Fibroblast of skin of scalp (primary cell): ENCODE measurements at regions not wholly inside any gene's neighbourhood (a gene's known extent, or its start where the extent isn't known, plus 50 kb on each side); places are given as distances from the start of the nearest gene placed in this dataset.
"Not testable (repeated sequence)": the region's sequence is repeated elsewhere in the genome, so short reads cannot be mapped to it uniquely, and the experiment has no call there.

ENCODE experiments used
- DNase-seq: peaks from one replicate; pipeline ENCODE4 v3.0.0-alpha.2; 2013

DNA sequence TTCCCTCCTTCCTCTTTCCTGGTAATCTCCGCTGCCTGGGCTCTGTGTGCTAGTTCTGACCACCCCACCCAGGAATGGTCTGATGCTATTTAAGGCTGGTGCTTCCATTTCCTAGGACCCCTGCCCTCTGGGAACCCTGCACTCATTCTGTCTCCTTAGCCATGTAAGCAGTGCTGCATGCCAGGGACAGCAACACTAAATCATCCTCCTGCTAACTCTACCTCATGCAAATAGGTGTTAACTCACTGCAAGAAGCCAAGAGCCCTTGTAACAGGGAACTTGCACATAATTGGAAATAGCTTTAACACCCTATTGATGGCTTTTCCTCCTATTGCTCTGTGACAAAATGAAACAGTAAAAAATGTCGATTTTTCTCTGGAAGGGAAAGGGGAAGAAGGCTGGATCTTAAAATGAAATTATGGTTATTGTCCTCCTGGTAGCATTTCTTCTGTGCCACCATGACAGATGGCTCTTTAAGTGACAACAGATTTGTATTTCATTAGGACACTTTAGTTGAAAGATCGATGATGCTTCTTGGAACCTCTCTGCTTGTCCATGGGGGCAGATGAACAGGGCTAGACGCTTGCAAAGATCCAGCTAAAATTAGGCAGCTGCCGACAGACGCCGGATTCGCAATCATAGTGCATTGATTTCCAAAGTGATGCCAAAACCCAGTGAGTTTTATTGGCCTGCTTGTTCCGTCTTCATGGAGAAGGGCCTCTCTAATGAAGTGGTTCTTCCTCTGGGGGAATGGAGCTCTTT is 551.7 kb downstream of the MATN1 start:
- no peak for DNase-seq

- DNase-seq, result no peak
Observed at GRCh38 chr1:30169269-30169668, 554.1 kb downstream of the MATN1 start.

- DNase-seq, result no peak
Observed at GRCh38 chr1:30166174-30166573, 557.2 kb downstream of the MATN1 start.

DNA sequence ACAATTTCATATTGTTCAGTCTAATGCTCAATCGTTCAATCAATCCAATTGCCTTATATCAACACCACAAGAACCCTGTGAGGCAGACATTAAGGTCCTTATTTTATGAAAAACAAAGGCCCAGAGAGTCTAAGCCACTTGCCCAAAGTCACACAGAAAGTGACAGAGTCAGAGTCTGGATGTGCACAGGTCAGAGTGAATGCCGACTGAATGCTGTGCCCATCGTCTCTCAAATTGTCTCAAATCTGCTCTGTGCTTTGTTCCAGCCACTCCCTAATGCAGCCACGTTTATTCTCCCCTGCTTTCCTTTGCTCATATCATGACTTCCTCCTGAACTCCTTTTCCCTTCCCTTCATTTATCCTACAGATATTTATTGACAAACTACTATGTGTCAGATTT is 558.3 kb downstream of the MATN1 start:
- DNase-seq, result no peak

GRCh38 chr1:30164693-30165092 is 558.7 kb downstream of the MATN1 start:
- no peak for DNase-seq

DNA sequence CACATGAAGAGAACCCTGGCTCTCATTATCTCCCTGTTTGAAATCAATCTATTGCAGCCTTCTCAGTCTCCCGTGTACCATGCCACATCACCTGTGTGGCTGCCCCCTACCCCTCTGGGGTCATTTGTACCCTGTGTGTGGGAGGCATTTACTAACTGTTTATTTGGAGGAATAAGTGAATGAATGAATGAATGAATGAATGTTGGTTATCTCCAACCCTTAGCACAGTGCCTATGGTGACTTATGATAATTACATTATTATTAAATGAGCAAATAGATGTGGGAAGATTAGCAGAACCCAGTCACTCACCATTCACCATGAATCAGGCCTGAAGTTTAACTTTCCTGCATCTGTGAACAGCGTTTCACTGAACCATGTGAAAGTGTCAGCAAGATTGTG is 560.8 kb downstream of the MATN1 start:
- no peak for DNase-seq

DNA sequence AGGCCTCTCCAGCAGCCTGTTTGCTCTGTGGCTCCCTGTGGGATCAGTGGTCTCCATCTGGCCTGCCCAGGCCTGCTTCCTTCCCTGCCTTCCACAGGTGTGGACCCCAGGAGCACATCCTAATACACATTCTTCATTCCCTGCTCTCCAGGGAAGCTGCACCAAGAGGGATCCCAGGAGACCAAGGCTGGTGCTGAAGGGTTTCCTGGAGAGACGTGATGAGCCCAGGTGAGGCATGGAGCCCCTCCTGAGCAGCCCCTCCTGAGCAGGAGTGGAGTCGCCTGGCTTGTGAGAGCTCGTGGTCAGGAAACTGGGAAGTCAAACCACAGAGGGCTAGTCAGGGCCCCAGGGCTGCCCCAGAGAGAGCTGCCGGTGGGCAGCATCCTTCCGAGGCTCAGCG is 561.4 kb downstream of the MATN1 start:
- DNase-seq, result no peak

DNA sequence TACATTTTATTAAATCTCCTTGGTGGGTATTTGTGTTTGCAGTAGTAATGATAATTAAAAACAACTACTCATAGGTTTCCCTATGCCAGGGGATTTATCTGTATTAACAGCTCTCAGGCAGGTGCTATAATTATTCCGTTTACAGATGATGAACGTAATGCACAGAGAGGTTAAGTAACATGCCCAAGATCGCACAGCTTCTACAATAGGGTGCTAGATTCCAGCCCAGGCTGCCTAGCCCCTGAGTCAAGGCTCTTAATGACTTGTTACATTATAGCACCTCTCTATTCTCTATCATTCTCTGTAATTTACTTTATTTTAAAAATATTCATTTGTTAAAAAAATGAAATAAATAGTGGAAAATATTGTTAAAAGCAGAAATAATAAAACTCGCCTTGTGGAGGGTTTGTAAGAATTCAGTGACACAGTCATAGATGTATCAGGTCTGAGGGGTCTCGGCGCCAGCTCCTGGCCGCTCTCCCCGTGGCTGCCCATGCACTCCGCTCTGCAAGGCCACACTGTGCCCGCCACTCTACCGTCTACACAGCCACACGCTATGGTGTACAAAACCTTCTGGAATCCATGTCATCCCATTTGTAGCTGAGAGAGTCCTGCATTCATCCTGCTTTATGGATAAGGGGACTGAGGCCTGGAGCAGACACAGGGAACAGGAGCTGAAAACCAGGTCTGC is 562.2 kb downstream of the MATN1 start:
- DNase-seq, result no peak

DNA sequence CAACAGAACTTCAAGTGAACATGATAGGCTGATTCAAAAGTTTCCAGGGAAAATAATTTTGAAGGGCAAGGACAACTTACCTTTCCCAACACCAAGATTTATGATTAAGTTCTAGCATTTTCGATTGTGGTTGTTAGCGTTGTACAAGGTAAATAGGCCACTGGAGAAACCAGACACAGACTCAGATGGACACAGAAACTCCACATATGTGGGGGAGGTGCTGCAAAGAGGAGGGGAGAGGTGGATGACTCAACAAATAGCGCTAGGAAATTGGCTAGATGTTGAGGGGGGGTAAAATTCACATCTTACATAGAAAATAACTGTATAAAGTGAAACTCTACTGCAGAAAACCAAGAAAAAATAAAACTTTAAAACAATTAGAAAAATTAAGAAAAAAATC is 564.4 kb downstream of the MATN1 start:
- no peak for DNase-seq

DNA sequence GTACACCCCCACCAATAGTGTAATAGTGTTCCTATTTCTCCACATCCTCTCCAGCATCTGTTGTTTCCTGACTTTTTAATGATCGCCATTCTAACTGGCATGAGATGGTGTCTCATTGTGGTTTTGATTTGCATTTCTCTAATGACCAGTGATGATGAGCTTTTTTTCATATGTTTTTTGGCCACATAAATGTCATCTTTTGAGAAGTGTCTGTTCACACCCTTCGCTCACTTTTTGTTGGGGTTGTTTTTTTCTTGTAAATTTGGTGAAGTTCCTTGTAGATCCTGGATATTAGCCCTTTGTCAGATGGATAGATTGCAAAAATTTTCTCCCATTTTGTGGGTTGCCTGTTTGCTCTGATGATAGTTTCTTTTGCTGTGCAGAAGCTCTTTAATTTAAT is 567.7 kb downstream of the MATN1 start:
- DNase-seq, result not testable (repeated sequence)

DNA sequence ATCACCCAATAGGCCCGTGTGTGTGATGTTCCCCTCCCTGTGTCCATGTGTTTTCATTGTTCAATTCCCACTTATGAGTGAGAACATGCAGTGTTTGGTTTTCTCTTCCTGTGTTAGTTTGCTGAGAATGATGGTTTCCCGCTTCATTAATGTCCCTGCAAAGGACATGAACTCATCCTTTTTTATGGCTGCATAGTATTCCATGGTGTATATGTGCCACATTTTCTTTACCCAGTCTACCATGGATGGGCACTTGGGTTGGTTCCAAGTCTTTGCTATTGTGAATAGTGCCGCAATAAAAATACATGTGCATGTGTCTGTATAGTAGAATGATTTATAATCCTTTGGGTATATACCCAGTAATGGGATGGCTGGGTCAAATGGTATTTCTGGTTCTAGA is 568.1 kb downstream of the MATN1 start:
- DNase-seq, result not testable (repeated sequence)

DNA sequence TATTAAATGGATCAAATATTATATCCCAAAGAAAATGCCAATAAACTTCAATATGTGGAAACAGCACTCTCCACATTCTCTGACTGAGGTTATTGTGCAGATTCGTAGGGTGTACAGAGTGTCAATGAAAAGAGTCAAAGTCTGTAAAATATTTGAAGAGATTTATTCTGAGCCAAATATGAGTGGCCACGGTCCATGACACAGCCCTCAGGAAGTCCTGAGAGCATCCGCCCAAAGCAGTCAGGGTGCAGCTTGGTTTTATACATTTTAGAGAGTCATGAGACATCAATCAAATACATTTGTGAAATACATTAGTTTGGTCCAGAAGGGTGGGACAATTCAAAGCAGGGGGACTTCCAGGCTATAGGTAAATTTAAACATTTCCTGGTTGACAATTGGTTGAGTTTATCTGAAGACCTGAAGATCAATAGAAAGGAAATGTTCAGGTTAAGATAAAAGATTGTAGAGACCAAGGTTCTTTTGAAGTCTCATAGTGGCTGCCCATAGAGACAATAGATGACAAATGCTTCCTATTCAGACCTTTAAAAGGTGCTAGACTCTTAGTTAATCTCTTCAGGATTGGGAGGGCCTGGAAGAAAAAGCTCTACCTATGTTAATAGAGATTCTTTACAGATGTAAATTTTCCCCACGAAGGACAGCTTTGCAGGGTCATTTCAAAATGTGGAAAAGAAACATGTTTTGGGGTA is 569.5 kb downstream of the MATN1 start:
- no peak for DNase-seq

DNA sequence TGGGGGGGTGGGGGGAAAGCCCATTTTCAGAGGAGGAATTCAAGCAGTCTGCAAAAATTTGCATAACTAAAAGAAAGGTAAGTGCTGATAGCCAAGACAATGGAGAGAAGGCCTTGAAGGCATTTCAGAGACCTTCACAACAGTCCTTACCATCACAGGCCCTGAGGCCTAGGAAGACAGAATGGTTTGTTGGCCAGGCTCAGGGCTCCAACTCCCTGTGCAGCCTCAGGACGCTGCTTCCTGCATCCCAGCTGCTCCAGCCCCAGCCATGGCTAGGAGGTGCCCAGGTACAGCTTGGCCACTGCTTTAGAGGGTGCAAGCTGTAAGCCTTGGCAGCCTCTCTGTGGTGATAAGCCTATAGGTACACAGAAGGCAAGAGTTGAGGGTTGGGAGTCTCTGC is 571.6 kb downstream of the MATN1 start:
- no peak for DNase-seq

DNA sequence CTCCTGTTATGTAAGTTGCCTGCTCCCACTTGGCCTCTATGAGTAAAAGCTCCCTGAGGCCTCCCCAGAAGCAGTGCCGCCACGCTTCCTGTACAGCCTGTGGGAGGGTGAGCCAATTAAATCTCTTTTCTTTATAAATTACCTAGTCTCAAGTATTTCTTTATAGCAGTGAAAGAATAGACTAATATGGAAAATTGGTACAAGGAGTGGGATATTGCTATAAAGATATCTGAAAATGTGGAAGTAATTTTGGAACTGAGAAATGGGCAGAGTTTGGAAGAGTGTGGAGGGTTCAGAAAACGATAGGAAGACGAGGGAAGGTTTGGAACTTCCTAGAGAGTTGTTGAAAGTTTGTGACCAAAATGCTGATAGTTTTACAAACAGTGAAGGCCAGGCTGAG is 572.3 kb downstream of the MATN1 start:
- DNase-seq, result no peak

GRCh38 chr1:30149226-30149625 is 574.2 kb downstream of the MATN1 start:
- no peak for DNase-seq

DNA sequence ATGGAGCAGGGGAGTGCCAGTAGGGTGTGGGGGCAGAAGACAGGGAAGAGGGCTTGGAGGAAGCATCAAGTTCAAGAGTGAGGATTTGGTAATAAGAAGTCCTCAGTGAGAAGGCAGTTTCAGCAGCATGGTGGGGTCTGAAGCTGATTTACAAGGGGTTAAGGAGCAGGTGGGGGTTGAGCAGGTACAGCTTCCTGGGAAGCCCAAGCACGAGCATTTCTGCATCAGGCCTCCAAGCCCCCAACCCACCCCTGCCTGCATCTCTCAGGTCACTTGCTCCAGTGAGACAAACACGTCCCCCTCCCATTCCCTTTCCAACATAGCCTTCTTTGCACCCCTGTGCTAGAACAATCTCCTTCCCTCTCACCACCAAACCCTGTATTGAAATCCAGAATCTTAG is 574.7 kb downstream of the MATN1 start:
- DNase-seq, result no peak

GRCh38 chr1:30147188-30147587 is 576.2 kb downstream of the MATN1 start:
- no peak for DNase-seq

DNA sequence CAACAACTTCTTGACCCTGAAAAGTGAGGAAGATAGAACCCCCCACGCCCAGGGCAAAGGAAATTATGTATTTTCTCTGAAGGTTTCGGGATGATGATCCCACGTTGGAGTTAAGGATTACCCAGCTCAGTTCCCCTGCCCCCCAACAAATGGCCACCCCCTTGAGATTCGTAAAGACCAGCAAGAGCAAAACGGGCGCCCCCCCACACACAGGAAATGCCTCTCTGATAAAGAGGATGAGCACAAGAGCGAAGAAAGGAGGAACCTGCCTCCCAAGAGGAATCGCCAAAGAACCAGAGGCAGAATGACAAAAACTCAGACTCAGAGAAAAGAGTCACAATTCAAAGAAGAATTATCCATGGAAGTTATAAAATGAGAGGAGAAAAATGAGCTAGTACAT is 576.9 kb downstream of the MATN1 start:
- no peak for DNase-seq

GRCh38 chr1:30145723-30146303 is 577.6 kb downstream of the MATN1 start:
- no peak for DNase-seq

DNA sequence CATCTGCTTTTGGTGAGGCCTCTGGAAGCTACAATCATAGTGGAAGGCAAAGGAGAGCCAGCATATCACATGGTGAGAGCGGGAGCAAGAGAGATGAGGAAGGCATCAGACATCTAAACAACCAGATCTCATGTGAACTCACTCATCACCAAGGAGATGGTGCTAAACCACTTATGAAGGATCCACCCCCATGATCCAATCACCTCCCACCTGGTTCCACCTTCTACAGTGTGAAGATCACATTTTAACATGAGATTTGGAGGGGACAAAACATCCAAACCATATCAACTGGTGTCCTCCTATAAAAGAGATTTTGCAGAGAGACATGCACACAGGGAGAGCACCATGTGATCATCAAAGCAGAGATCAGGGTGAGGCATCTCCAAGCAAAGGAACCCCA is 578.6 kb downstream of the MATN1 start:
- no peak for DNase-seq

GRCh38 chr1:30143517-30143916 is 579.9 kb downstream of the MATN1 start:
- DNase-seq, result no peak

DNA sequence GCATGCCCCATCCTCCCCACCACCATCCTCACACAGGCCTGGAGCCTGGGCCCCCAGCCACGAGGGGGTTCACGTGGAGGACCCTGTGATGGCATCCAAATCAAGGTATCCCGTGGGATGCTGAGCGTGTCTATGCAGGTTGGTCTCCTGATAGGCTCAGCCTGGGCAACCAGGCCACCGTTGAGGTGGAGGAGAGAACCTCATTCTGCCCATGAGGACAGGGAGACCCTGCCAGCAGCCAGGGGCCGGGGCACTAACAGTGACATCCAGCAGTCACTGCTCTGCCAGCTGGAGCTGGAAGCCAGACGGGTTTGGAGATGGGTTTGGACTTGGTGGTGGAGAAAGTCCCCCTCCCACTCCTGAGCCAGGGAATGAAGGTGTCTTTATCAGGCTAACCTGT is 582.8 kb downstream of the MATN1 start:
- no peak for DNase-seq

DNA sequence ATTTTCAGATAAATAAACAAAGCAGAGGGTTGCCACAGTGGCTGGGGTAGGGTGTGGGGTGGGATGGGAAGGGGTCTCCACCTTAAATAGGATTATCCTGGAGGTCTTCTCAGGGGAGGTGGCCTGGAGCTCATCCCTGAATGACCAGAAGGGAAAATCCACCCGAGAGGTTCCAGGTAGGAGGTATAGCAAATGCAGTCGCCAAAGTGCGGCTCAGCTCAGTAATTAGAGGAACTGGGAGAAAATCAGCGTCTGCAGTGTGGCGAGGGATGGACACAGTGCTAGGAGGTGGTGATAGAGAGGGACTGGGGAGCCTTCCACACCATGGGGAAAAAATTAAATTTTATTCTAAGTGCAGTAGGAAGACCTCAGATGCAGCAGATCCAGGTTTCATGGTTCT is 584.5 kb downstream of the MATN1 start:
- no peak for DNase-seq

GRCh38 chr1:30137001-30137400 is 586.4 kb downstream of the MATN1 start:
- no peak for DNase-seq
